A549 (cell line): ENCODE measurements at regions not wholly inside any gene's neighbourhood (a gene's known extent, or its start where the extent isn't known, plus 50 kb on each side); places are given as distances from the start of the nearest gene placed in this dataset.

Source experiments
- ATAC-seq, 2 experiments: fragments of 200-7000 bp in 1 of 2; fragments of >200 bp in 1 of 2; cut with Nextera tagmentation in 1 of 2; cut with Tn5 transposase in 1 of 2; 3 replicates each; pipeline versions ENCODE4 v1.8.0 to v1.9.1; 2018 to 2020; ENCODE audit warnings: mild to moderate bottlenecking in 1 of 2, moderate library complexity in 1 of 2
- CTCF ChIA-PET: fragments of 300-600 bp; sonication (Branson Sonifier 250); formaldehyde crosslinking; extraction: SDS; loops from one replicate; lab custom pipeline; 2021; ENCODE audit warnings: antibody characterized with exemption, inconsistent platforms; lab: Yijun Ruan, JAX
- POLR2A ChIA-PET: fragments of 350-600 bp; formaldehyde crosslinking; extraction: SDS; loops from one replicate; lab custom pipeline; 2021; ENCODE audit warnings: antibody characterized with exemption, inconsistent platforms; lab: Yijun Ruan, JAX
- DNase-seq, 2 experiments: peaks; one replicate each; pipeline versions ENCODE4 v3.0.0 to v3.0.0-alpha.2; 2011 to 2016; ENCODE audit warnings: low read depth in 1 of 2, low spot score in 1 of 2
- FAIRE-seq: peaks from 2 replicates; lab custom pipeline; 2011; peaks lifted over from hg19 to GRCh38; lab: Jason Lieb, UNC
- H3K27ac ChIP-seq, 2 experiments: fragments of >200 bp; sonication (Bioruptor Twin); formaldehyde crosslinking; 3 replicates each; pipeline ENCODE4 v1.5.1; 2016 to 2017
- H3K4me1 ChIP-seq: fragments of >200 bp; sonication (Bioruptor Twin); formaldehyde crosslinking; 3 replicates; pipeline ENCODE4 v1.6.1; 2016
- H3K4me2 ChIP-seq: fragments of >200 bp; sonication (Bioruptor Twin); formaldehyde crosslinking; 3 replicates; pipeline ENCODE4 v1.6.1; 2016
- H3K4me3 ChIP-seq: fragments of >200 bp; sonication (Bioruptor Twin); formaldehyde crosslinking; 3 replicates; pipeline ENCODE4 v1.5.1; 2016
- H3K9me3 ChIP-seq: fragments of >200 bp; sonication (Bioruptor Twin); formaldehyde crosslinking; 3 replicates; pipeline ENCODE4 v1.6.1; 2016
- CBX2 ChIP-seq: fragments of 200-600 bp; sonication (generic); IDR thresholded peaks from 2 replicates; pipeline ENCODE4 v1.6.1; 2016; ENCODE audit warnings: low read depth, mild to moderate bottlenecking, borderline replicate concordance
- CBX8 ChIP-seq: fragments of 200-600 bp; sonication (generic); IDR thresholded peaks from 2 replicates; pipeline ENCODE4 v1.6.1; 2016
- CEBPB ChIP-seq, 2 experiments: fragments of >200 bp in 1 of 2; sonication (Bioruptor Twin) in 1 of 2; formaldehyde crosslinking in 1 of 2; IDR thresholded peaks; 2 replicates each; pipeline ENCODE4 v1.6.1; 2012 to 2016
- EHMT2 ChIP-seq: fragments of 200-600 bp; sonication (generic); IDR thresholded peaks from 2 replicates; pipeline ENCODE4 v1.6.1; 2016; ENCODE audit warnings: antibody characterized with exemption, low read depth, mild to moderate bottlenecking, moderate library complexity
- EP300 ChIP-seq, 2 experiments: fragments of >200 bp; sonication (Bioruptor Twin); formaldehyde crosslinking; IDR thresholded peaks; 2 replicates in 1 of 2; 3 replicates in 1 of 2; pipeline ENCODE4 v1.6.1; 2016 to 2017
- FOXS1 ChIP-seq: fragments of 250-450 bp; sonication (Bioruptor Pico); IDR thresholded peaks from 2 replicates; pipeline ENCODE4 v1.5.0; 2020; ENCODE audit warnings: mild to moderate bottlenecking, moderate library complexity
- GATA3 ChIP-seq: IDR thresholded peaks from 2 replicates; pipeline ENCODE4 v1.6.1; 2012; ENCODE audit warnings: borderline replicate concordance
- HEYL ChIP-seq: fragments of 250-450 bp; sonication (Bioruptor Pico); IDR thresholded peaks from 2 replicates; pipeline ENCODE4 v1.8.0; 2021; ENCODE audit warnings: mild to moderate bottlenecking, moderate library complexity
- HOXA7 ChIP-seq: fragments of 250-450 bp; sonication (Bioruptor Pico); IDR thresholded peaks from 2 replicates; pipeline ENCODE4 v1.5.0; 2020; ENCODE audit warnings: mild to moderate bottlenecking, moderate library complexity
- HOXB13 ChIP-seq: fragments of 250-450 bp; sonication (Bioruptor Pico); IDR thresholded peaks from 2 replicates; pipeline ENCODE4 v1.5.0; 2020; ENCODE audit warnings: low read depth, mild to moderate bottlenecking, moderate library complexity
- KDM5A ChIP-seq: fragments of 200-600 bp; sonication (generic); IDR thresholded peaks from 2 replicates; pipeline ENCODE4 v1.6.1; 2016; ENCODE audit warnings: antibody characterized with exemption, mild to moderate bottlenecking
- MAZ ChIP-seq: fragments of 150-350 bp; IDR thresholded peaks from 2 replicates; pipeline ENCODE4 v1.6.1; 2014; ENCODE audit warnings: antibody characterized with exemption, low read depth, low read length, borderline replicate concordance
- NFE2L2 ChIP-seq: fragments of 150-350 bp; conservative IDR thresholded peaks from 2 replicates; pipeline ENCODE4 v1.6.1; 2014; ENCODE audit warnings: low read length
- NR3C1 ChIP-seq: fragments of >200 bp; sonication (Bioruptor Twin); formaldehyde crosslinking; IDR thresholded peaks from 3 replicates; pipeline ENCODE4 v1.6.1; 2017
- POLR2AphosphoS2 ChIP-seq: conservative IDR thresholded peaks from 2 replicates; pipeline ENCODE4 v1.6.1; 2012; ENCODE audit warnings: low read length, improper control_type of control experiment, inconsistent platforms
- RAD21 ChIP-seq, 2 experiments: fragments of >200 bp in 1 of 2; sonication (Bioruptor Twin) in 1 of 2; formaldehyde crosslinking in 1 of 2; IDR thresholded peaks in 1 of 2; conservative IDR thresholded peaks in 1 of 2; 2 replicates in 1 of 2; 3 replicates in 1 of 2; pipeline ENCODE4 v1.6.1; 2012 to 2018; ENCODE audit warnings: inconsistent platforms in 1 of 2
- RNF2 ChIP-seq: fragments of 200-600 bp; sonication (generic); IDR thresholded peaks from 2 replicates; pipeline ENCODE4 v1.6.1; 2016; ENCODE audit warnings: low read depth, mild to moderate bottlenecking, antibody characterized with exemption, moderate library complexity, borderline replicate concordance
- TP53 ChIP-seq: fragments of 250-450 bp; sonication (Bioruptor Pico); IDR thresholded peaks from 2 replicates; pipeline ENCODE4 v1.5.0; 2021; ENCODE audit warnings: mild to moderate bottlenecking, moderate library complexity
- ZFP36 ChIP-seq: fragments of 450-650 bp; IDR thresholded peaks from 2 replicates; pipeline ENCODE4 v1.6.1; 2014; ENCODE audit warnings: borderline replicate concordance; ENCODE audit not compliant: partially characterized antibody
- ZNF302 ChIP-seq: fragments of 250-450 bp; sonication (Bioruptor Pico); IDR thresholded peaks from 2 replicates; pipeline ENCODE4 v1.9.0; 2021; ENCODE audit warnings: inconsistent platforms, mild to moderate bottlenecking, moderate library complexity
- ZSCAN20 ChIP-seq: fragments of 250-450 bp; sonication (Bioruptor Pico); IDR thresholded peaks from 2 replicates; pipeline ENCODE4 v1.8.0; 2022; ENCODE audit warnings: mild to moderate bottlenecking, moderate library complexity
- WGBS: methylation state at CpG from one replicate; pipeline ENCODE4 v1.1.6; 2017; ENCODE audit errors: missing lambda C conversion rate; 5-methylcytosine and 5-hydroxymethylcytosine counted together
- TF ChIP-seq, protein P1 (sequence below): IDR thresholded peaks from 2 replicates; pipeline ENCODE4 v1.6.1; 2012
- TF ChIP-seq, protein P2 (sequence below): fragments of >200 bp; sonication (Bioruptor Twin); formaldehyde crosslinking; IDR thresholded peaks from 3 replicates; pipeline ENCODE4 v1.5.1; 2016
- TF ChIP-seq, protein P3 (sequence below): IDR thresholded peaks from 2 replicates; pipeline ENCODE4 v1.6.1; 2012
- TF ChIP-seq, protein P4 (sequence below): fragments of 250-450 bp; sonication (Bioruptor Pico); IDR thresholded peaks from 2 replicates; pipeline ENCODE4 v1.5.0; 2021; ENCODE audit warnings: mild to moderate bottlenecking, moderate library complexity, borderline replicate concordance
- TF ChIP-seq, protein P5 (sequence below): fragments of >200 bp; sonication (Bioruptor Twin); formaldehyde crosslinking; IDR thresholded peaks from 3 replicates; pipeline ENCODE4 v1.6.1; 2016

DNA sequence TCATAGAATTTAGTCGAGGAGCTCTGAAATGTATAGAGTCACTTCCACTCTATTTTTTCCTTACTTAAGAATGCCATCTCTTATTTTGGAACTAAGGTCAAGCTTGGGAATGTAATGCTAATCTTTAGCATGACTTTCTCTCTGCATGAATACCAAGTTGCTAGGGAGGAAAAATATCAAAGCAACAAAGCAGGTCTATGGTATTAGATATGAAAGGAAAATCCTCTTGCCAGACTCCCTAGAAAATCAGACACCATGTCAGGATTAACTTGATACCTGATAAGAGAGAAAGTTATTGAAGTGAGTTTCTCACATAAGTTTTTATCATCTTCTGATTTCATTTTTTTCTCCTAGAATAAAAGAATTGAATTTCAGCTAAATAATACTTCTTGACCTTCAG, 341.7 kb upstream of the ZNF804A start (continued):
- TF ChIP-seq, protein P1, sequence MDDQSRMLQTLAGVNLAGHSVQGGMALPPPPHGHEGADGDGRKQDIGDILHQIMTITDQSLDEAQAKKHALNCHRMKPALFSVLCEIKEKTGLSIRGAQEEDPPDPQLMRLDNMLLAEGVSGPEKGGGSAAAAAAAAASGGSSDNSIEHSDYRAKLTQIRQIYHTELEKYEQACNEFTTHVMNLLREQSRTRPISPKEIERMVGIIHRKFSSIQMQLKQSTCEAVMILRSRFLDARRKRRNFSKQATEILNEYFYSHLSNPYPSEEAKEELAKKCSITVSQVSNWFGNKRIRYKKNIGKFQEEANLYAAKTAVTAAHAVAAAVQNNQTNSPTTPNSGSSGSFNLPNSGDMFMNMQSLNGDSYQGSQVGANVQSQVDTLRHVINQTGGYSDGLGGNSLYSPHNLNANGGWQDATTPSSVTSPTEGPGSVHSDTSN: no peak

DNA sequence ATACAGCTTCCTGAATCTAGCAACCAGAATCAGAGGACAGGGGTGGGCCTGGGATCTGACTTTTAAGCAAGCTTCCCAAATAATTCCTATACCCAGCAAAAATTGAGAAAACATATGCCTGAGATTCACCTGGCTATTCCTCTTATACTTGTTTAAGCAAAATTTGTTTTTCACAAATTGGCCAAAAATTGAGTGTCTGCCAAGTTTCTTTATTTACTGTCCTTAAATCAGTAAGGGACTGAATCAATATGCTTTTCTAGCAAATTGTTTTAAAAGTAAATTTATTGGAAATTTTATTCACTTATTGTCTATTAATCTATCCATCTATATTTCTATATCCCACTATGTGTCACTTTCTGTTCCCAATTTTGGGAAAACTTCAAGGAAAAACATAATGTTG, 337.0 kb upstream of the ZNF804A start:
- Histone ChIP-seq H3K9me3 (no peaks in the 10 kb centered on the region), H3K4me3 (no peak overlapping the region), H3K27ac (no peak overlapping the region), H3K4me2 (no peak overlapping the region), H3K4me1 (no peaks in the 10 kb centered on the region)
- TF ChIP-seq, protein P2, sequence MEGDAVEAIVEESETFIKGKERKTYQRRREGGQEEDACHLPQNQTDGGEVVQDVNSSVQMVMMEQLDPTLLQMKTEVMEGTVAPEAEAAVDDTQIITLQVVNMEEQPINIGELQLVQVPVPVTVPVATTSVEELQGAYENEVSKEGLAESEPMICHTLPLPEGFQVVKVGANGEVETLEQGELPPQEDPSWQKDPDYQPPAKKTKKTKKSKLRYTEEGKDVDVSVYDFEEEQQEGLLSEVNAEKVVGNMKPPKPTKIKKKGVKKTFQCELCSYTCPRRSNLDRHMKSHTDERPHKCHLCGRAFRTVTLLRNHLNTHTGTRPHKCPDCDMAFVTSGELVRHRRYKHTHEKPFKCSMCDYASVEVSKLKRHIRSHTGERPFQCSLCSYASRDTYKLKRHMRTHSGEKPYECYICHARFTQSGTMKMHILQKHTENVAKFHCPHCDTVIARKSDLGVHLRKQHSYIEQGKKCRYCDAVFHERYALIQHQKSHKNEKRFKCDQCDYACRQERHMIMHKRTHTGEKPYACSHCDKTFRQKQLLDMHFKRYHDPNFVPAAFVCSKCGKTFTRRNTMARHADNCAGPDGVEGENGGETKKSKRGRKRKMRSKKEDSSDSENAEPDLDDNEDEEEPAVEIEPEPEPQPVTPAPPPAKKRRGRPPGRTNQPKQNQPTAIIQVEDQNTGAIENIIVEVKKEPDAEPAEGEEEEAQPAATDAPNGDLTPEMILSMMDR: no peak
- TF ChIP-seq CBX2 (no peak), CEBPB (IDR thresholded peaks at IDR 0.05) (no peak), POLR2AphosphoS2 (no peak), CBX8 (no peak), EP300 (IDR thresholded peaks at IDR 0.05) (no peak), ZSCAN20 (CRISPR knock-in tag) (no peak), EHMT2 (no peak), HOXA7 (CRISPR knock-in tag) (no peak), ZFP36 (no peak)
- DNase-seq (no peak), FAIRE-seq (no peak), ATAC-seq (no peak)
- ChIA-PET CTCF (no interaction called here), POLR2A (no interaction called here)

DNA sequence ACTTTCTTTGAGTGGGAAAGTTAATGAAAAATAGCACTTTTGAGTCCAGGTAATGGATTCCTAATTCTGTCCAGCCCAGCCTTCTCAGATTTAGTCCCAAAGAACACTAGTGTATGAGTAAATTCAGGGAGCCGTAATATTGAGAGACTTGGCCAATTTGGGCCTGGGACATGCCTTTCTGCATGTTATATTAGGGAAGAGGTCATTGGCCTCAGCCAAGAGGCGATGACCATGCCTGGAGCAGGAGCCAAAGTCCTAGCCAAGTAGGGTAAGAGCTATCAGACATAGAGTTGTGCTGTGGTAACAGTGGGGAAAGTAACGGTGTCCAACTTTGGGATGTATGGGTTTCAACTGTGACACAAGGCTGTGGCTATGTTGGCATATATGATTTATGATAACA, 336.5 kb upstream of the ZNF804A start:
- POLR2A ChIA-PET: no interaction called here
- ATAC-seq (no peak), DNase-seq (no peak), FAIRE-seq (no peak)
- no peaks in the 10 kb centered on the region for H3K9me3 ChIP-seq
- TF ChIP-seq, protein P3, sequence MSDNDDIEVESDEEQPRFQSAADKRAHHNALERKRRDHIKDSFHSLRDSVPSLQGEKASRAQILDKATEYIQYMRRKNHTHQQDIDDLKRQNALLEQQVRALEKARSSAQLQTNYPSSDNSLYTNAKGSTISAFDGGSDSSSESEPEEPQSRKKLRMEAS: no peak
- no peak for TF ChIP-seq MAZ
- TF ChIP-seq, protein P4, sequence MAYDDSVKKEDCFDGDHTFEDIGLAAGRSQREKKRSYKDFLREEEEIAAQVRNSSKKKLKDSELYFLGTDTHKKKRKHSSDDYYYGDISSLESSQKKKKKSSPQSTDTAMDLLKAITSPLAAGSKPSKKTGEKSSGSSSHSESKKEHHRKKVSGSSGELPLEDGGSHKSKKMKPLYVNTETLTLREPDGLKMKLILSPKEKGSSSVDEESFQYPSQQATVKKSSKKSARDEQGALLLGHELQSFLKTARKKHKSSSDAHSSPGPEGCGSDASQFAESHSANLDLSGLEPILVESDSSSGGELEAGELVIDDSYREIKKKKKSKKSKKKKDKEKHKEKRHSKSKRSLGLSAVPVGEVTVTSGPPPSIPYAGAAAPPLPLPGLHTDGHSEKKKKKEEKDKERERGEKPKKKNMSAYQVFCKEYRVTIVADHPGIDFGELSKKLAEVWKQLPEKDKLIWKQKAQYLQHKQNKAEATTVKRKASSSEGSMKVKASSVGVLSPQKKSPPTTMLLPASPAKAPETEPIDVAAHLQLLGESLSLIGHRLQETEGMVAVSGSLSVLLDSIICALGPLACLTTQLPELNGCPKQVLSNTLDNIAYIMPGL (CRISPR knock-in tag): no peak
- TF ChIP-seq RNF2: no peak
- TF ChIP-seq TP53 (CRISPR knock-in tag): no peak
- TF ChIP-seq HEYL (CRISPR knock-in tag): no peak
- TF ChIP-seq CBX2: no peak
- TF ChIP-seq GATA3: no peak
- TF ChIP-seq NFE2L2: no peak
- TF ChIP-seq HOXA7 (CRISPR knock-in tag): no peak
- no peak for TF ChIP-seq RAD21 (conservative IDR thresholded peaks at IDR 0.05 in 1 of 2, IDR thresholded peaks at IDR 0.05 in 1 of 2)
- TF ChIP-seq FOXS1 (CRISPR knock-in tag): no peak
- TF ChIP-seq ZNF302: no peak
- TF ChIP-seq, protein P5, sequence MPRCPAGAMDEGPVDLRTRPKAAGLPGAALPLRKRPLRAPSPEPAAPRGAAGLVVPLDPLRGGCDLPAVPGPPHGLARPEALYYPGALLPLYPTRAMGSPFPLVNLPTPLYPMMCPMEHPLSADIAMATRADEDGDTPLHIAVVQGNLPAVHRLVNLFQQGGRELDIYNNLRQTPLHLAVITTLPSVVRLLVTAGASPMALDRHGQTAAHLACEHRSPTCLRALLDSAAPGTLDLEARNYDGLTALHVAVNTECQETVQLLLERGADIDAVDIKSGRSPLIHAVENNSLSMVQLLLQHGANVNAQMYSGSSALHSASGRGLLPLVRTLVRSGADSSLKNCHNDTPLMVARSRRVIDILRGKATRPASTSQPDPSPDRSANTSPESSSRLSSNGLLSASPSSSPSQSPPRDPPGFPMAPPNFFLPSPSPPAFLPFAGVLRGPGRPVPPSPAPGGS: no peak
- TF ChIP-seq HOXB13 (CRISPR knock-in tag): no peak
- no peak for TF ChIP-seq KDM5A
- no peak for TF ChIP-seq NR3C1
- no peak overlapping the region for H3K4me3 ChIP-seq
- CTCF ChIA-PET: no interaction called here
- H3K4me1 ChIP-seq: no peaks in the 10 kb centered on the region
- H3K27ac ChIP-seq: no peak overlapping the region
- WGBS: 46% methylated on average over 3 of the region's 3 CpGs
- no peak overlapping the region for H3K4me2 ChIP-seq
